ENCODE measurements at regions not wholly inside any gene's neighbourhood (a gene's known extent, or its start where the extent isn't known, plus 50 kb on each side); places are given as distances from the start of the nearest gene placed in this dataset.

GRCh38 chr9:26066237-26066636 is 388.0 kb upstream of the TUSC1 start:
- H3K4me2 ChIP-seq (ENCODE audit: low read length) = no peak overlapping the region
- no peak overlapping the region for H2AFZ ChIP-seq (ENCODE audit: low read length)
- TF ChIP-seq CTCF (conservative IDR thresholded peaks at IDR 0.05; ENCODE audit: low read length) = no peak
- no peak for TF ChIP-seq EZH2phosphoT487 (IDR thresholded peaks at IDR 0.05; ENCODE audit: borderline replicate concordance, low read depth, low read length)
- intact Hi-C loops (cut with micrococcal nuclease; ENCODE audit: unreplicated experiment) = no loop called here
- no peaks in the 10 kb centered on the region; the same call in 1 of the 2 replicates for H4K20me1 ChIP-seq (ENCODE audit: insufficient read depth, low read length)
- DNase-seq (ENCODE audit: low spot score) = no peak
- H3K4me1 ChIP-seq (ENCODE audit: insufficient read depth, low read length, poor library complexity, severe bottlenecking) = no peaks in the 10 kb centered on the region
- ChIA-PET CTCF (ENCODE audit: unreplicated experiment) (no interaction called here), POLR2A (no interaction called here)
- no peaks in the 10 kb centered on the region for H3K9me2 ChIP-seq (ENCODE audit: insufficient read depth, low read length)
- BruUV-seq (replicated peaks) = no TSS peak
- H3K4me3 ChIP-seq (ENCODE audit: low read depth, low read length, poor library complexity, severe bottlenecking) = no peak overlapping the region
- no peaks in the 10 kb centered on the region for H3K79me2 ChIP-seq (ENCODE audit: insufficient read depth, low read depth, low read length)
- H3K9me3 ChIP-seq (ENCODE audit: low read length) = no peaks in the 10 kb centered on the region
- no peak overlapping the region for H3K27ac ChIP-seq (ENCODE audit: low read depth, low read length, poor library complexity, severe bottlenecking)
- no peaks in the 10 kb centered on the region for H3K36me3 ChIP-seq (ENCODE audit: insufficient read depth, low read length)

- H2AFZ ChIP-seq (ENCODE audit: low read length) = no peak overlapping the region
- CTCF ChIA-PET (ENCODE audit: unreplicated experiment) = no interaction called here
- intact Hi-C loops (cut with micrococcal nuclease; ENCODE audit: unreplicated experiment) = no loop called here
- H3K36me3 ChIP-seq (ENCODE audit: insufficient read depth, low read length) = no peaks in the 10 kb centered on the region
- H3K79me2 ChIP-seq (ENCODE audit: insufficient read depth, low read depth, low read length) = no peaks in the 10 kb centered on the region
- no peak overlapping the region for H3K4me3 ChIP-seq (ENCODE audit: low read depth, low read length, poor library complexity, severe bottlenecking)
- DNase-seq (ENCODE audit: low spot score) = no peak
- H3K4me2 ChIP-seq (ENCODE audit: low read length) = no peak overlapping the region
- TF ChIP-seq CTCF (conservative IDR thresholded peaks at IDR 0.05; ENCODE audit: low read length) (no peak), EZH2phosphoT487 (IDR thresholded peaks at IDR 0.05; ENCODE audit: borderline replicate concordance, low read depth, low read length) (no peak)
- H3K4me1 ChIP-seq (ENCODE audit: insufficient read depth, low read length, poor library complexity, severe bottlenecking) = no peaks in the 10 kb centered on the region
- POLR2A ChIA-PET = interaction anchor here (0.7 kb wide), 1 partner anchor 76 kb away, joined by 3 read pairs; no protein-coding TSS in a partner anchor
- no peak overlapping the region for H3K27ac ChIP-seq (ENCODE audit: low read depth, low read length, poor library complexity, severe bottlenecking)
- H3K9me3 ChIP-seq (ENCODE audit: low read length) = no peaks in the 10 kb centered on the region
- H4K20me1 ChIP-seq (ENCODE audit: insufficient read depth, low read length) = no peaks in the 10 kb centered on the region; the same call in 1 of the 2 replicates
- no TSS peak for BruUV-seq (replicated peaks)
- no peaks in the 10 kb centered on the region for H3K9me2 ChIP-seq (ENCODE audit: insufficient read depth, low read length)
Observed at GRCh38 chr9:26061948-26062575, 383.8 kb upstream of the TUSC1 start.

GRCh38 chr9:26058111-26058895 is 380.1 kb upstream of the TUSC1 start:
- ChIA-PET CTCF (ENCODE audit: unreplicated experiment) (no interaction called here), POLR2A (no interaction called here)
- no TSS peak for BruUV-seq (replicated peaks)
- no peak overlapping the region for H3K4me3 ChIP-seq (ENCODE audit: low read depth, low read length, poor library complexity, severe bottlenecking)
- intact Hi-C loops (cut with micrococcal nuclease; ENCODE audit: unreplicated experiment) = no loop called here
- H3K4me2 ChIP-seq (ENCODE audit: low read length) = no peak overlapping the region
- H3K9me2 ChIP-seq (ENCODE audit: insufficient read depth, low read length) = no peaks in the 10 kb centered on the region
- no peaks in the 10 kb centered on the region for H3K79me2 ChIP-seq (ENCODE audit: insufficient read depth, low read depth, low read length)
- H3K9me3 ChIP-seq (ENCODE audit: low read length) = no peaks in the 10 kb centered on the region
- H4K20me1 ChIP-seq (ENCODE audit: insufficient read depth, low read length) = no peaks in the 10 kb centered on the region
- H3K36me3 ChIP-seq (ENCODE audit: insufficient read depth, low read length) = no peaks in the 10 kb centered on the region
- no peak overlapping the region for H3K27ac ChIP-seq (ENCODE audit: low read depth, low read length, poor library complexity, severe bottlenecking)
- H3K4me1 ChIP-seq (ENCODE audit: insufficient read depth, low read length, poor library complexity, severe bottlenecking) = no peaks in the 10 kb centered on the region
- TF ChIP-seq EZH2phosphoT487 (IDR thresholded peaks at IDR 0.05; ENCODE audit: borderline replicate concordance, low read depth, low read length) (no peak), CTCF (conservative IDR thresholded peaks at IDR 0.05; ENCODE audit: low read length) (no peak)
- DNase-seq (ENCODE audit: low spot score) = no peak
- H2AFZ ChIP-seq (ENCODE audit: low read length) = no peak overlapping the region

Data from OCI-LY7 (cell line).